ENCODE measurements at regions not wholly inside any gene's neighbourhood (a gene's known extent, or its start where the extent isn't known, plus 50 kb on each side); places are given as distances from the start of the nearest gene placed in this dataset.

GRCh38 chr16:9578459-9578858 is 487.0 kb downstream of the HAPSTR1 start:
- TF ChIP-seq EZH2 (IDR thresholded peaks at IDR 0.05; ENCODE audit: low read length, missing control alignments): no peak
- H3K36me3 ChIP-seq (ENCODE audit: control insufficient read depth, insufficient read depth, low read length): no peaks in the 10 kb centered on the region
- H3K79me2 ChIP-seq (ENCODE audit: control insufficient read depth, insufficient read depth, low read length): no peaks in the 10 kb centered on the region
- no peaks in the 10 kb centered on the region for H4K20me1 ChIP-seq (ENCODE audit: control insufficient read depth, extremely low read depth, insufficient read depth, low read length)
- H3K9ac ChIP-seq (ENCODE audit: insufficient read depth, low read length): no peak overlapping the region
- H3K27ac ChIP-seq (ENCODE audit: insufficient read depth, low read length): no peak overlapping the region
- H2AFZ ChIP-seq (ENCODE audit: low read length): no peak overlapping the region
- no peak overlapping the region for H3K4me3 ChIP-seq (replicated peaks in 1 of 4; ENCODE audit: control extremely low read depth in 1 of 4, insufficient read depth in 1 of 4, low read depth in 3 of 4, low read length in 4 of 4)
- no peaks in the 10 kb centered on the region for H3K27me3 ChIP-seq (ENCODE audit: control insufficient read depth, insufficient read depth, low read length)
- H3K9me3 ChIP-seq (ENCODE audit: control insufficient read depth, insufficient read depth, low read depth, low read length): no peaks in the 10 kb centered on the region
- no peak for DNase-seq (ENCODE audit: low read depth in 2 of 2)
- H3K4me1 ChIP-seq (ENCODE audit: control insufficient read depth, extremely low read depth, insufficient read depth, low read length): no peaks in the 10 kb centered on the region
- H3K4me2 ChIP-seq (ENCODE audit: extremely low read depth, insufficient read depth, low read length): no peak overlapping the region

GRCh38 chr16:9580025-9580424 is 488.6 kb downstream of the HAPSTR1 start:
- no peak for DNase-seq (ENCODE audit: low read depth in 2 of 2)
- H4K20me1 ChIP-seq (ENCODE audit: control insufficient read depth, extremely low read depth, insufficient read depth, low read length): no peaks in the 10 kb centered on the region
- H3K27me3 ChIP-seq (ENCODE audit: control insufficient read depth, insufficient read depth, low read length): no peaks in the 10 kb centered on the region
- H3K4me2 ChIP-seq (ENCODE audit: extremely low read depth, insufficient read depth, low read length): no peak overlapping the region
- H2AFZ ChIP-seq (ENCODE audit: low read length): no peak overlapping the region
- H3K36me3 ChIP-seq (ENCODE audit: control insufficient read depth, insufficient read depth, low read length): no peaks in the 10 kb centered on the region
- H3K4me1 ChIP-seq (ENCODE audit: control insufficient read depth, extremely low read depth, insufficient read depth, low read length): no peaks in the 10 kb centered on the region
- no peaks in the 10 kb centered on the region for H3K9me3 ChIP-seq (ENCODE audit: control insufficient read depth, insufficient read depth, low read depth, low read length)
- no peaks in the 10 kb centered on the region for H3K79me2 ChIP-seq (ENCODE audit: control insufficient read depth, insufficient read depth, low read length)
- H3K27ac ChIP-seq (ENCODE audit: insufficient read depth, low read length): no peak overlapping the region
- H3K4me3 ChIP-seq (replicated peaks in 1 of 4; ENCODE audit: control extremely low read depth in 1 of 4, insufficient read depth in 1 of 4, low read depth in 3 of 4, low read length in 4 of 4): no peak overlapping the region
- TF ChIP-seq CTCF (conservative IDR thresholded peaks at IDR 0.05 in 1 of 2, IDR thresholded peaks at IDR 0.05 in 1 of 2; ENCODE audit: low read depth in 1 of 2, low read length in 2 of 2) (no peak), EZH2 (IDR thresholded peaks at IDR 0.05; ENCODE audit: low read length, missing control alignments) (no peak)
- H3K9ac ChIP-seq (ENCODE audit: insufficient read depth, low read length): no peak overlapping the region

GRCh38 chr16:9593440-9593839 is 502.0 kb downstream of the HAPSTR1 start:
- no peaks in the 10 kb centered on the region for H3K9me3 ChIP-seq (ENCODE audit: control insufficient read depth, insufficient read depth, low read depth, low read length)
- no peak for DNase-seq (ENCODE audit: low read depth in 2 of 2)
- H3K79me2 ChIP-seq (ENCODE audit: control insufficient read depth, insufficient read depth, low read length): no peaks in the 10 kb centered on the region
- no peaks in the 10 kb centered on the region for H4K20me1 ChIP-seq (ENCODE audit: control insufficient read depth, extremely low read depth, insufficient read depth, low read length)
- H3K4me3 ChIP-seq (replicated peaks in 1 of 4; ENCODE audit: control extremely low read depth in 1 of 4, insufficient read depth in 1 of 4, low read depth in 3 of 4, low read length in 4 of 4): no peak overlapping the region
- H2AFZ ChIP-seq (ENCODE audit: low read length): no peak overlapping the region
- no peaks in the 10 kb centered on the region for H3K36me3 ChIP-seq (ENCODE audit: control insufficient read depth, insufficient read depth, low read length)
- H3K27me3 ChIP-seq (ENCODE audit: control insufficient read depth, insufficient read depth, low read length): no peaks in the 10 kb centered on the region
- no peaks in the 10 kb centered on the region for H3K4me1 ChIP-seq (ENCODE audit: control insufficient read depth, extremely low read depth, insufficient read depth, low read length)
- H3K27ac ChIP-seq (ENCODE audit: insufficient read depth, low read length): no peak overlapping the region
- TF ChIP-seq CTCF (conservative IDR thresholded peaks at IDR 0.05 in 1 of 2, IDR thresholded peaks at IDR 0.05 in 1 of 2; ENCODE audit: low read depth in 1 of 2, low read length in 2 of 2): no peak
- no peak for TF ChIP-seq EZH2 (IDR thresholded peaks at IDR 0.05; ENCODE audit: low read length, missing control alignments)
- no peak overlapping the region for H3K4me2 ChIP-seq (ENCODE audit: extremely low read depth, insufficient read depth, low read length)
- H3K9ac ChIP-seq (ENCODE audit: insufficient read depth, low read length): no peak overlapping the region

Data from fibroblast of lung (primary cell).